Parathyroid adenoma (tissue), 2 donors: ENCODE measurements at regions not wholly inside any gene's neighbourhood (a gene's known extent, or its start where the extent isn't known, plus 50 kb on each side); places are given as distances from the start of the nearest gene placed in this dataset.

Experiments
- H2AFZ ChIP-seq: fragments of 300-600 bp; sonication (generic); one replicate; pipeline ENCODE4 v1.7.0; 2017; ENCODE audit warnings: antibody characterized with exemption, mild to moderate bottlenecking
- H3K27ac ChIP-seq: fragments of 300-600 bp; sonication (generic); one replicate; pipeline ENCODE4 v1.7.0; 2017
- H3K27me3 ChIP-seq: fragments of 300-600 bp; sonication (generic); one replicate; pipeline ENCODE4 v1.7.0; 2017; ENCODE audit warnings: low read length; ENCODE audit not compliant: control insufficient read depth, insufficient read depth
- H3K36me3 ChIP-seq: fragments of 300-600 bp; sonication (generic); one replicate; pipeline ENCODE4 v1.7.0; 2017; ENCODE audit warnings: low read length; ENCODE audit not compliant: control insufficient read depth, insufficient read depth
- H3K4me1 ChIP-seq: fragments of 300-600 bp; sonication (generic); one replicate; pipeline ENCODE4 v1.7.0; 2017; ENCODE audit warnings: control low read depth
- H3K4me2 ChIP-seq: fragments of 300-600 bp; sonication (generic); one replicate; pipeline ENCODE4 v1.7.0; 2017; ENCODE audit warnings: low read length
- H3K4me3 ChIP-seq: fragments of 300-600 bp; sonication (generic); one replicate; pipeline ENCODE4 v1.7.0; 2017; ENCODE audit warnings: low read depth, low read length
- H3K79me2 ChIP-seq: fragments of 300-600 bp; sonication (generic); one replicate; pipeline ENCODE4 v1.7.0; 2017; ENCODE audit warnings: control low read depth
- H3K9ac ChIP-seq: fragments of 300-600 bp; sonication (generic); one replicate; pipeline ENCODE4 v1.7.0; 2017; ENCODE audit warnings: mild to moderate bottlenecking
- H3K9me3 ChIP-seq: fragments of 300-600 bp; sonication (generic); one replicate; pipeline ENCODE4 v1.7.0; 2017; ENCODE audit warnings: low read length; ENCODE audit not compliant: control insufficient read depth
- TF ChIP-seq, protein P1 (sequence below): fragments of 300-600 bp; sonication (generic); IDR thresholded peaks from one replicate; pipeline ENCODE4 v1.7.0; 2017; ENCODE audit warnings: antibody characterized with exemption, mild to moderate bottlenecking
- donor health status: primary hyperparathyroidism.

GRCh38 chr5:71922584-71923106 lies 184.6 kb upstream of the MAP1B start:
- TF ChIP-seq, protein P1, sequence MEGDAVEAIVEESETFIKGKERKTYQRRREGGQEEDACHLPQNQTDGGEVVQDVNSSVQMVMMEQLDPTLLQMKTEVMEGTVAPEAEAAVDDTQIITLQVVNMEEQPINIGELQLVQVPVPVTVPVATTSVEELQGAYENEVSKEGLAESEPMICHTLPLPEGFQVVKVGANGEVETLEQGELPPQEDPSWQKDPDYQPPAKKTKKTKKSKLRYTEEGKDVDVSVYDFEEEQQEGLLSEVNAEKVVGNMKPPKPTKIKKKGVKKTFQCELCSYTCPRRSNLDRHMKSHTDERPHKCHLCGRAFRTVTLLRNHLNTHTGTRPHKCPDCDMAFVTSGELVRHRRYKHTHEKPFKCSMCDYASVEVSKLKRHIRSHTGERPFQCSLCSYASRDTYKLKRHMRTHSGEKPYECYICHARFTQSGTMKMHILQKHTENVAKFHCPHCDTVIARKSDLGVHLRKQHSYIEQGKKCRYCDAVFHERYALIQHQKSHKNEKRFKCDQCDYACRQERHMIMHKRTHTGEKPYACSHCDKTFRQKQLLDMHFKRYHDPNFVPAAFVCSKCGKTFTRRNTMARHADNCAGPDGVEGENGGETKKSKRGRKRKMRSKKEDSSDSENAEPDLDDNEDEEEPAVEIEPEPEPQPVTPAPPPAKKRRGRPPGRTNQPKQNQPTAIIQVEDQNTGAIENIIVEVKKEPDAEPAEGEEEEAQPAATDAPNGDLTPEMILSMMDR, result no peak
- Histone ChIP-seq H2AFZ (no peak overlapping the region), H3K27ac (no peak overlapping the region), H3K27me3 (no peaks in the 10 kb centered on the region), H3K4me1 (no peaks in the 10 kb centered on the region), H3K4me2 (no peak overlapping the region), H3K9me3 (no peaks in the 10 kb centered on the region), H3K4me3 (no peak overlapping the region), H3K79me2 (no peaks in the 10 kb centered on the region), H3K36me3 (no peaks in the 10 kb centered on the region), H3K9ac (no peak overlapping the region)

DNA sequence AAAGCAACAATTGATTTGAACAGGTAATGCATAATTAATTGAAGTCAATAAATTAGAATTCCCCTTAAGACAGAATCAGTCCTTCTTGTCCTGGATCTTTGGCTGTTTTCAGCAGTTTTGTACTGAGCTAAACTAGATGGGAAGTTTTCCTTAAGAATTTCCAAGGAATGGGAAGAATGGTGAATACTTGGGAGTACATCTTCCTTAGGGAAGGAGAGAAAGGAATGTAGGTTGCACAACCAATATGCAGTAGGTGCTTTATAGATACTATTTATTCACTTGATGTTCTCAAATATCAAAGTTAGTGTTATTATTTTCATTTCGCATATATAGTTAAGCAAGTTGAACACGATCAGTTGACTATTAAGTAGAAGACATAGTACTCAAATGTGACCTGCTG lies 183.5 kb upstream of the MAP1B start:
- Histone ChIP-seq H3K4me3 (no peak overlapping the region), H3K9ac (no peak overlapping the region), H2AFZ (no peak overlapping the region), H3K9me3 (no peaks in the 10 kb centered on the region), H3K36me3 (no peaks in the 10 kb centered on the region), H3K4me2 (no peak overlapping the region), H3K27ac (no peak overlapping the region), H3K27me3 (no peaks in the 10 kb centered on the region), H3K4me1 (no peaks in the 10 kb centered on the region), H3K79me2 (no peaks in the 10 kb centered on the region)
- TF ChIP-seq, protein P1, result no peak

- Histone ChIP-seq H3K4me1 (no peaks in the 10 kb centered on the region), H3K27ac (no peak overlapping the region), H2AFZ (no peak overlapping the region), H3K79me2 (no peaks in the 10 kb centered on the region), H3K9me3 (no peaks in the 10 kb centered on the region), H3K4me2 (no peak overlapping the region), H3K9ac (no peak overlapping the region), H3K27me3 (no peaks in the 10 kb centered on the region), H3K4me3 (no peak overlapping the region), H3K36me3 (no peaks in the 10 kb centered on the region)
- TF ChIP-seq, protein P1, result no peak
These were observed 182.9 kb upstream of the MAP1B start for GRCh38 chr5:71924325-71924724.

DNA sequence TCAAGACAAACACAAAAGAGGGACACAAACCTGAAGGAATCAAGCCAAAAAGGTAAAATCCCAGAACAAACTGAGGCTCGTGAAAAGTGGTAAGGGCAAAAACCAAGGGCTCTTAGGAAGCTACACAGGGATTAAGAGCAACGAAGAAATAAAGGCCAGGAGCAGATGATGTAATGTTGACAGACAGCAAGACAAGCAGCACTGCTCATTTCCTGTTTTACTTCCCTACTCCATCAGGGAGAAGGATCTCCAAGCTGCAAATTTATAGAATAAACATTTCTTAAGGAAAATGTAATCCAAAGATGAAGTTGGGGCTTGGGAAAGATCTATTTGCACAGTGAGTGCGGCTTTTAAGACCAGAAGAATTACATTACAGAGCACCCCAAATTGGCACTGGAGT lies 182.3 kb upstream of the MAP1B start:
- Histone ChIP-seq H3K36me3 (no peaks in the 10 kb centered on the region), H3K9me3 (no peaks in the 10 kb centered on the region), H3K79me2 (no peaks in the 10 kb centered on the region), H3K4me1 (no peaks in the 10 kb centered on the region), H3K9ac (no peak overlapping the region), H2AFZ (no peak overlapping the region), H3K27ac (no peak overlapping the region), H3K27me3 (no peaks in the 10 kb centered on the region), H3K4me3 (no peak overlapping the region), H3K4me2 (no peak overlapping the region)
- TF ChIP-seq, protein P1, result no peak

DNA sequence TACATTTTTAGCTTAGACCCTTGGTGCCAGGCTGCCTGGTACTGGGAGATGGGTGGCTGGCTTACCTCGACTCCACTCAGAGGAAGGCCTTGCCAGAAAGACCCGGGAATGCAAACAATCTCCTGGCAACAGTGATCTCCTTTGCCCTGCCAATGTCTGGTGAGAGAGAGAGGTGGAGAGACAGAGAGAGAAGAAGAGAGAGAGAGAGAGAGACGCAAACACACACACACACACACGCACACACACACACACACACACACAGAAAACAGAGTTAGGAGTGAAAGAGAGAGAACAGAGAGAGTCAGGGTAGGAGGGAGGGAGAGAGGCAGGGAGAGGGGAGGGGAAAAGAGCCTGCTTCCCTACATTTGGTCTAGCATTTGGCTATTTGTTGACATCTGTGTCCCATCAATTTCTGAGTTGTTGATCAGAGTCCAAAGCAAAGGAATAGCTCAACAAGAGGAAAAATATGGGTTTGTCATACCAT lies 181.6 kb upstream of the MAP1B start:
- H3K79me2 ChIP-seq, result no peaks in the 10 kb centered on the region
- no peaks in the 10 kb centered on the region for H3K36me3 ChIP-seq
- H3K9ac ChIP-seq, result no peak overlapping the region
- no peak overlapping the region for H3K27ac ChIP-seq
- no peaks in the 10 kb centered on the region for H3K4me1 ChIP-seq
- no peaks in the 10 kb centered on the region for H3K27me3 ChIP-seq
- TF ChIP-seq, protein P1, result no peak
- H3K4me2 ChIP-seq, result no peak overlapping the region
- no peak overlapping the region for H3K4me3 ChIP-seq
- H2AFZ ChIP-seq, result no peak overlapping the region
- H3K9me3 ChIP-seq, result no peaks in the 10 kb centered on the region
